Endothelial cell of umbilical vein (primary cell): ENCODE measurements at regions not wholly inside any gene's neighbourhood (a gene's known extent, or its start where the extent isn't known, plus 50 kb on each side); places are given as distances from the start of the nearest gene placed in this dataset.

Experiments
- BruUV-seq: library from RNA; stranded (reverse); fragments of 400-500 nt; replicated peaks from 2 replicates; lab custom pipeline; 2021; lab: Mats Ljungman, UMichigan
- CTCF ChIA-PET: fragments of 300-600, 350-600 bp; sonication (Branson Sonifier 250); formaldehyde crosslinking; loops from one replicate; lab custom pipeline; 2021; ENCODE audit warnings: antibody characterized with exemption, inconsistent platforms; lab: Charles Lee
- POLR2A ChIA-PET: fragments of 300-600, 350-600 bp; sonication (Branson Sonifier 250); formaldehyde crosslinking; loops from one replicate; lab custom pipeline; 2021; ENCODE audit warnings: antibody characterized with exemption, inconsistent platforms; lab: Charles Lee
- DNase-seq: peaks from one replicate; pipeline ENCODE4 v3.0.0-alpha.2; 2011; ENCODE audit warnings: low read depth, low spot score
- FAIRE-seq: peaks from 2 replicates; lab custom pipeline; 2011; peaks lifted over from hg19 to GRCh38; lab: Jason Lieb, UNC
- H2AFZ ChIP-seq: 2 replicates; pipeline ENCODE4 v1.6.0; 2012; ENCODE audit warnings: low read depth, low read length, control low read depth, inconsistent platforms
- H3K27ac ChIP-seq: 2 replicates; pipeline ENCODE4 v1.5.1; 2011; ENCODE audit warnings: low read depth, mild to moderate bottlenecking, control low read depth, low read length, moderate library complexity; ENCODE audit not compliant: insufficient read depth
- H3K27me3 ChIP-seq, 2 experiments: 2 replicates each; pipeline versions ENCODE4 v1.6.0 to v1.6.1; 2011; ENCODE audit warnings: low read length in 2 of 2, mixed read lengths in 1 of 2; ENCODE audit not compliant: control insufficient read depth in 2 of 2, insufficient read depth in 2 of 2
- H3K36me3 ChIP-seq, 2 experiments: 2 replicates in 1 of 2; 3 replicates in 1 of 2; pipeline ENCODE4 v1.5.1; 2011; ENCODE audit warnings: low read length in 2 of 2, mild to moderate bottlenecking in 1 of 2, moderate library complexity in 1 of 2; ENCODE audit not compliant: control insufficient read depth in 2 of 2, insufficient read depth in 2 of 2; ENCODE audit errors: extremely low read depth in 1 of 2
- H3K4me1 ChIP-seq: 3 replicates; pipeline ENCODE4 v1.5.1; 2011; ENCODE audit warnings: mild to moderate bottlenecking, low read length; ENCODE audit not compliant: control insufficient read depth, insufficient read depth; ENCODE audit errors: extremely low read depth
- H3K4me2 ChIP-seq: 2 replicates; pipeline ENCODE4 v1.6.1; 2011; ENCODE audit warnings: low read length, control low read depth, mixed read lengths; ENCODE audit not compliant: insufficient read depth
- H3K4me3 ChIP-seq, 3 experiments: fragments of 200-600 bp in 1 of 3; sonication (generic), shearing (Covaris generic) in 1 of 3; replicated peaks in 1 of 3; 2 replicates each; pipeline ENCODE4 v1.5.1; 2011 to 2016; ENCODE audit warnings: control low read depth in 3 of 3, low read length in 3 of 3, mild to moderate bottlenecking in 2 of 3, inconsistent platforms in 1 of 3, low read depth in 1 of 3, moderate library complexity in 1 of 3; ENCODE audit not compliant: insufficient read depth in 1 of 3
- H3K79me2 ChIP-seq: 2 replicates; pipeline ENCODE4 v1.6.0; 2012; ENCODE audit warnings: low read length, inconsistent platforms; ENCODE audit not compliant: control insufficient read depth, insufficient read depth
- H3K9ac ChIP-seq: replicated peaks from 2 replicates; pipeline ENCODE3; 2011; ENCODE audit warnings: low read length, control low read depth; ENCODE audit not compliant: insufficient read depth; ENCODE audit errors: extremely low read depth
- H3K9me1 ChIP-seq: replicated peaks from 3 replicates; pipeline ENCODE4 v1.6.0; 2011; ENCODE audit warnings: mild to moderate bottlenecking, low read length; ENCODE audit not compliant: control insufficient read depth, insufficient read depth; ENCODE audit errors: extremely low read depth
- H3K9me3 ChIP-seq: replicated peaks from 2 replicates; pipeline ENCODE4 v1.5.1; 2012; ENCODE audit warnings: low read length, inconsistent platforms; ENCODE audit not compliant: control insufficient read depth, insufficient read depth
- H4K20me1 ChIP-seq: replicated peaks from 2 replicates; pipeline ENCODE3; 2011; ENCODE audit warnings: mild to moderate bottlenecking, low read length; ENCODE audit not compliant: control insufficient read depth, insufficient read depth; ENCODE audit errors: extremely low read depth
- CTCF ChIP-seq, 2 donors: IDR thresholded peaks; 1 replicate in 1 of 2; 2 replicates in 1 of 2; pipeline ENCODE4 v1.5.1; 2011; ENCODE audit warnings: low read length in 2 of 2, mild to moderate bottlenecking in 2 of 2, moderate library complexity in 2 of 2, control low read depth in 1 of 2, inconsistent platforms in 1 of 2, low read depth in 1 of 2; ENCODE audit not compliant: insufficient read depth in 1 of 2; ENCODE audit errors: extremely low read depth in 1 of 2
- EZH2 ChIP-seq: IDR thresholded peaks from 2 replicates; pipeline ENCODE4 v1.6.1; 2012; ENCODE audit warnings: borderline replicate concordance, low read depth, mild to moderate bottlenecking, moderate library complexity, low read length, inconsistent platforms; ENCODE audit not compliant: severe bottlenecking
- FOS ChIP-seq: IDR thresholded peaks from 2 replicates; pipeline ENCODE4 v1.6.1; 2011; ENCODE audit warnings: mild to moderate bottlenecking, low read length, moderate library complexity, borderline replicate concordance; ENCODE audit not compliant: insufficient read depth
- GATA2 ChIP-seq: IDR thresholded peaks from 2 replicates; pipeline ENCODE4 v1.7.0; 2011; ENCODE audit warnings: low read depth, mild to moderate bottlenecking, moderate library complexity, mixed read lengths, low read length; ENCODE audit not compliant: insufficient read length, insufficient read depth
- JUN ChIP-seq: IDR thresholded peaks from 2 replicates; pipeline ENCODE4 v1.6.1; 2011; ENCODE audit warnings: borderline replicate concordance, low read depth; ENCODE audit not compliant: insufficient read length, insufficient read depth
- MAX ChIP-seq: IDR thresholded peaks from 2 replicates; pipeline ENCODE4 v1.6.1; 2011; ENCODE audit not compliant: insufficient read depth, insufficient read length
- MYC ChIP-seq: IDR thresholded peaks from one replicate; pipeline ENCODE4 v1.6.1; 2011; ENCODE audit warnings: mild to moderate bottlenecking, low read depth, low read length
- POLR2A ChIP-seq: IDR thresholded peaks from 2 replicates; pipeline ENCODE4 v1.6.1; 2012; ENCODE audit warnings: low read depth, mild to moderate bottlenecking, control low read depth, low read length
- POLR2AphosphoS5 ChIP-seq: IDR thresholded peaks from 2 replicates; pipeline ENCODE4 v1.6.1; 2012; ENCODE audit warnings: low read depth, mild to moderate bottlenecking, control low read depth, low read length, moderate library complexity; ENCODE audit not compliant: insufficient read depth
- dilution Hi-C: fragments of 300-500 bp; cut with MboI; formaldehyde crosslinking; loops from one replicate; pipeline ENCODE4 v1.15.0; 2019; ENCODE audit warnings: low sequenced_read_pairs; ENCODE audit not compliant: extremely low pct_ligation_motif_present
- intact Hi-C: fragments of 100-400 bp; cut with micrococcal nuclease; formaldehyde crosslinking; loops from one replicate; pipeline ENCODE4 v1.10.0; 2022

GRCh38 chr7:54632696-54633095 lies 90.5 kb downstream of the VSTM2A start:
- dilution Hi-C loops: no loop called here
- DNase-seq (no peak), FAIRE-seq (no peak)

GRCh38 chr7:54629771-54630170 lies 87.6 kb downstream of the VSTM2A start:
- Histone ChIP-seq H4K20me1 (no peaks in the 10 kb centered on the region), H3K9me1 (no peaks in the 10 kb centered on the region), H3K4me1 (no peaks in the 10 kb centered on the region), H3K4me3 (no peak overlapping the region), H3K36me3 (no peaks in the 10 kb centered on the region), H3K27ac (no peak overlapping the region), H3K27me3 (no peaks in the 10 kb centered on the region), H3K9me3 (no peaks in the 10 kb centered on the region), H3K79me2 (no peaks in the 10 kb centered on the region), H3K4me2 (no peak overlapping the region), H2AFZ (no peak overlapping the region), H3K9ac (no peak overlapping the region)
- BruUV-seq: no TSS peak
- FAIRE-seq (no peak), DNase-seq (no peak)
- CTCF ChIA-PET: no interaction called here
- TF ChIP-seq MAX (no peak), POLR2A (no peak), EZH2 (no peak), POLR2AphosphoS5 (no peak), MYC (no peak), FOS (no peak), GATA2 (no peak), JUN (no peak), CTCF (IDR thresholded peaks at IDR 0.05; ENCODE audit: extremely low read depth in 1 of 2, insufficient read depth in 1 of 2, low read depth in 1 of 2, low read length in 2 of 2) (no peak)
- POLR2A ChIA-PET: no interaction called here
- dilution Hi-C loops: no loop called here
- intact Hi-C loops: no loop called here

More at GRCh38 chr7:54632696-54633095, 90.5 kb downstream of the VSTM2A start:
- Histone ChIP-seq H3K27ac (no peak overlapping the region), H3K9ac (no peak overlapping the region), H3K4me1 (no peaks in the 10 kb centered on the region), H3K9me3 (no peaks in the 10 kb centered on the region), H3K4me3 (no peak overlapping the region), H3K27me3 (no peaks in the 10 kb centered on the region), H4K20me1 (no peaks in the 10 kb centered on the region), H3K36me3 (no peaks in the 10 kb centered on the region), H3K4me2 (no peak overlapping the region), H3K9me1 (no peaks in the 10 kb centered on the region), H3K79me2 (no peaks in the 10 kb centered on the region), H2AFZ (no peak overlapping the region)
- no TSS peak for BruUV-seq
- intact Hi-C loops: no loop called here
- TF ChIP-seq POLR2AphosphoS5 (no peak), MYC (no peak), MAX (no peak), FOS (no peak)
- ChIA-PET POLR2A (no interaction called here), CTCF (interaction anchor here (1.6 to 1.7 kb wide), 2 partner anchors 17 to 69 kb away, joined by 4 read pairs; no protein-coding TSS in a partner anchor)
